NCI-H1092 (cell line): ENCODE measurements at regions not wholly inside any gene's neighbourhood (a gene's known extent, or its start where the extent isn't known, plus 50 kb on each side); places are given as distances from the start of the nearest gene placed in this dataset.

Experiments used
- DNase-seq: peaks from one replicate; lab custom pipeline; 2025; lab: John Stamatoyannopoulos, UW

GRCh38 chr2:228653884-228654283 is 472.4 kb upstream of the SPHKAP start:
- DNase-seq: no peak

GRCh38 chr2:228652366-228652765 is 470.9 kb upstream of the SPHKAP start:
- DNase-seq: no peak

GRCh38 chr2:228649876-228650275 is 468.4 kb upstream of the SPHKAP start:
- DNase-seq: no peak

GRCh38 chr2:228649447-228649846 is 468.0 kb upstream of the SPHKAP start:
- DNase-seq: no peak

DNA sequence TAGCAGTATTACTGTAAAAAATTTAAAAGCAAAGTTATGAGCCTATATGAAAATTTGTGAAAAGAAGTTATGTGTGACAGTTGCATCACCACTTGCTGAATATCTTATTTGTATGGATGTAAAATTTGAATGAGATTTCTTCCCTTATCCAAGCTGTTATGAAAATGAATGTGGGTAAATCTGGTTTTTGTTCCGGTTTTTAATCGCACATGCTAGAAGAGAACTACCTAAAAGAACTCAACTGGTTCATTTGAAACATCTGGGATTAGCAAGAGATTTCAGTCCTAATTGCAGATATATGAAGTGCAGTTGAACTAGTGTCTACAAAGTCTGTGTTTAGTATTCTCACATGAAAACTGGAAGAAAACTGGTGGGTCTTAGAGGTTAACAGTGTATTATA is 467.1 kb upstream of the SPHKAP start:
- DNase-seq: no peak

DNA sequence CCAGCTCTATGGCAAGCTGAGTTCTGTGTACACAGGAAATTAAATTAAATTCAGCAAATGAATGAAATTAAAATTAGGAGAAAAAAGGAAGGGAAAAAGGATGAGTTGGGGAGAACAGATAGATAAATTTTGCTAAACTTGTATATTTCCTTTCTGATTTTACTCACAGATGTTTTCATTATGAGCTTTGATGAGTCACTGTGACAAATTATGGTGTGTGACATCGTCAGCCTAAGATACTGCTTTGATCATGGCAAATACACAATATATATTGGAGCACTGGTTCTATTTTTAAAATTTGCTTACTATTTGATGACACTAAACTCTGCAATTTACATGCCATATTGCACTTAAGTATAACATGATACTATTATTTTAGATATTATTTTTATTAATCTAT is 464.6 kb upstream of the SPHKAP start:
- no peak for DNase-seq

DNA sequence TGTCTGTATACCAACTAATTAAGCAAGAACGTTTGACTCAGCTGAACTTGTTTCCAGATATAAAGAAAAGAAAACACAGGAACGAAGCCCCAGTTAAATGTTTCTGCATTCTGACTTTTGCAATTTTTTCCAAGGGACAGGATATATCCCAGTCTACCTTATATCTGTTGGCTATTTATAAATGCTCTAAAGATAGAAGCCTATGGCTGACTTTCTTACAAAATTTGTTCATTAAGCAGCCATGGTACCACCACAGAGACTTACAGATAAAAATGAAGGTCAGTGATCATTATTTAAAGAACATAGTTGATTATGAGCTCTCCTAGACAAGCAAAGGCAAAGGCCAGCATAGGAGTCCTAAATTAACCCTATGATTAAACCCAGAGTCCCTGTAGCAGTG is 462.7 kb upstream of the SPHKAP start:
- no peak for DNase-seq

- no peak for DNase-seq
Observed at GRCh38 chr2:228642861-228643260, 461.4 kb upstream of the SPHKAP start.

DNA sequence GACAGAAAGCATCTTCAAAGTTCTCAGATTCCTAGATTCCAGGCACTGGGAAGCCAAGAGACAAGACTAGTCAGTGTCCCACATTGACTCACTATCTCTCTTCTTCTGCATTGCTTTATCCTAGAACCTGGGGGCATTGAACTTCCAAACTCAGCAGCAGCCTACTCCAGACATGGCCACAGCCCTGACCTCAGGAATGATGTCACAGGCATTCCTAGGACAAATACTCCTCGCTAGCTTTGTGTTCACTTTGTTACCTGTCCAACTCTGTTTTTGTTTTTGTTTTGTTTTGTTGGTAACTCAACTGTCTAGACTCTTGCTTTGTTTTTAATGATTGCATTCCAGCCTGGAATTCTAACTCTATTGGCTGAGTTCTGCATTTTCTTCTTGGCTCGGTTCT is 449.3 kb upstream of the SPHKAP start:
- no peak for DNase-seq

DNA sequence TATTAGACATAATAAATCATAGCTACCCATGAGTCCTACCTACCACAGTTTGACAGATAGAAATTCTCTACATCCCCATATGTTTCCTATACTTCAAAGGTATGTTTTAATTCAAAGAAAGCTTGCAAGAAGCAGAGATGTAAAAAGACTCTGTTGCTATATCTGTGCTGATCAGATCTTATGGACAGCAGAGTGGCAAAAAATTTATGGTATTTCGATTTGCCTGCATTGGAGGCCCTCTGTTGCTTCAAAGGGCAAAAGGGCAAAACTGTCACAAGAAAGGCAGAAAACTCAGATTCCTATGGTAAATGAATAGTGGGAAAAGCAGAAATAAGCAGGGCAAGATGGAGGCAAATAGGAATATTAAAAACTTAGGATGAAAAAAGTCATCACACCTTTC is 447.8 kb upstream of the SPHKAP start:
- DNase-seq: no peak

GRCh38 chr2:228628682-228629081 is 447.2 kb upstream of the SPHKAP start:
- no peak for DNase-seq

DNA sequence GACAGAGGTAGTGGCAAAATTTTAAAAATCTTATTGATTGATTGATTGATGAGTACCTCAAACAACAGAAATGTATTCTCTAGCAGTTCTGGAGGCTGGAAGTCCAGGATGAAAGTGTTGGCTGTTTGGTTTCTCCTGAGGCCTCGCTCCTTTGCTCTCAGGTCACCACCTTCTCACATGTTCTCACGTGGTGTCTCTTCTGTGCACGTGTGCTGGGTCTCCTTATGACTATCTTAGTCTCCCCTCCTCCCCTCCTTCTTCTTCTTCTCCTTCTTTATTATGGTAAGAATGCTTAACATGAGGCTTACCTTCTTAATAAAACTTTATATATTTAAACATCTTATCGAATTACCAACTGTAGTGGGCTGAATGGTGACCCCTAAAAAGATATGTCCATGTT is 446.0 kb upstream of the SPHKAP start:
- DNase-seq: no peak

- no peak for DNase-seq
Observed at GRCh38 chr2:228625481-228625880, 444.0 kb upstream of the SPHKAP start.

DNA sequence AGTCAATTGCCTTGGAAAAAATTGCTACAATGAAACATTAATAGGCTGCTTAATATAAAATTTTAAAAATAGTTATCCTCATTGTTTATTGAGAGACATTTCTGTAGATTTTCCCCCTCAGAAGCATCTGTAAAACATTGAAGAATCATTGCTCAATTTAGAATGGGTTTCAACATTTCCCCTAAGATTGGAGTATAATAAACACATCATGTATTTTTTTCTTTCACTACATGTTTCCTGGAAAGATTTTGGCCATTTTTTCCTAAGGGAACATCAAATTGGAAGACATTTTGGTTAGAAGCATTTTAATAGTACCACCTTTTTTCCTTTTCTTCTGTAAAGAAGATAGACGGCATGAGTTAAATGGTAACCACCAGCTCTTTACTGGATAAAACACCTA is 443.2 kb upstream of the SPHKAP start:
- DNase-seq: no peak

GRCh38 chr2:228615496-228615895 is 434.0 kb upstream of the SPHKAP start:
- no peak for DNase-seq

- DNase-seq: no peak
Observed at GRCh38 chr2:228614741-228615140, 433.3 kb upstream of the SPHKAP start.

- DNase-seq: no peak
Observed at GRCh38 chr2:228613133-228613850, 431.8 kb upstream of the SPHKAP start.

- DNase-seq: no peak
Observed at GRCh38 chr2:228611171-228611570, 429.7 kb upstream of the SPHKAP start.

GRCh38 chr2:228602288-228602687 is 420.8 kb upstream of the SPHKAP start:
- no peak for DNase-seq

DNA sequence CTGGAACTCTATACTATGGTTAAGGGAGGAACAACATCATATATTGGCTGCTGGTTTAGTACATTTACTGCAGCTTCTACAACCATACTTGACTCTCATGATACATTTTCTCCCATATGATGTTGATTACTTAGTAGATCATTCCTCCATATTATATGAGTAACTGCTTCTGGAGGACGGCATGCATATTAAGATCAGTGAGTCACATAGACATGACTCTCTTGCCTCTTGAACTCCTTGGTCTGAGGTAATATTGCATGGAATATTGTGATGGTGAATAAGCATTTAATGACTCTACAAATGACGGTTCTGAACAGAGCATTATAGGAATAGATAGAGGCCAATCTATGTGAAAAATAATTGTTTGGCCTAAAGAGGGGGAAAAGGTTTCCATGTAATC is 418.8 kb upstream of the SPHKAP start:
- no peak for DNase-seq

GRCh38 chr2:228599781-228600180 is 418.3 kb upstream of the SPHKAP start:
- no peak for DNase-seq

DNA sequence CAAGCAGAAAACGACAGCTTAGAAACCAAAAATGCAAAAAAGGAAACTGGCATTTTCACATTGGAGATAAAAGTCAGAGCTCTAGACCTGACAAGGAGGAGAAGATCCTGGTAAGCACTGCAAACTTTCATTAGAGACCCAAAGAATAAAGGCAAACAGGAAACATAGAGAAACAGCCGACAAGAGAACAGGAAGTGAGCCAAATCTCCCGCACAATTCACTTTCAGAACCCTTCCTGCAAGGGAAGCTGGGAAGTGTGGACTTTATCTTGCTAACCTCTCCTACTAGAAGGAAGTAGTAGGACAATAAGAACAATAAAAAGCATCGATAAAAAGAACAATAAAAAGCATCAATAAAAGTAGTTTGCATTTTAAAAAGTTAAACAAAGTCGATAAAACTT is 417.8 kb upstream of the SPHKAP start:
- no peak for DNase-seq

GRCh38 chr2:228597032-228597431 is 415.5 kb upstream of the SPHKAP start:
- DNase-seq: no peak

DNA sequence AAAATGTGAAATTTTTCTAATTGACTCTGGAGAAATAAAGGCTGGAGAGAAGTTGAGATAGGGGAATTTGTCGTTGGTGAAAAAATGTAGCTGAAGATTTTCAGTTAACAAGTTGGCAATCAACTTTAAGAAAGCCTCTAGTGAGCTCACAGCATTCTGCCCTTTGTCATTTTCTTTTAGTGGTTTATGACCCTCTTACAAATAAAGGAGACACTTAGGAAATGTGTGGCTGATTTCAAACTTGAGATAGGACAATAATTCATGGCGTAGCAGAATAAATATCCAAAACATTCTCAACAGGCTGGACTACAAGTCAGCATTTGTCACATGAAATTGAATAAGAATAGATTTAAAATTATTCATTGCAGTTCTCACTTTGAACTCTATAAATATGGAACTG is 412.5 kb upstream of the SPHKAP start:
- DNase-seq: no peak

DNA sequence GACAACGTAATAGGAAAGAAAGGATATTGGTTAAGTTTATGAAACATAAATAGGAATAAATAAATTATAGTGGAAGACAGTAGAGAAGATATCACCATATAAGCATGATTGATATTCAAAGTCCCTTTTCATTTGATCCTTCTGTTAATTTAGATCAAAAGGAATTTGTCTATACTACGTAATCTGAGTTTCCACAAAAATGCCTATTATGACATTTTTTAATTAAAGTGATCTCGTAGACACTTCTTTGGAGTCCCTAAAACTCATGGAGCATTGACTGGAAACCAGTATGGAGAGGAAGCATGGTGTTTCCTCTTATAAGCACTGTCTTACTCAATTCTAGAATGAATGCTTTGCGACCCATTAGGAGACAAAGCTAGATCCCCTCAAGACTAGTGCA is 411.4 kb upstream of the SPHKAP start:
- no peak for DNase-seq
